ENCODE measurements at regions not wholly inside any gene's neighbourhood (a gene's known extent, or its start where the extent isn't known, plus 50 kb on each side); places are given as distances from the start of the nearest gene placed in this dataset.

DNA sequence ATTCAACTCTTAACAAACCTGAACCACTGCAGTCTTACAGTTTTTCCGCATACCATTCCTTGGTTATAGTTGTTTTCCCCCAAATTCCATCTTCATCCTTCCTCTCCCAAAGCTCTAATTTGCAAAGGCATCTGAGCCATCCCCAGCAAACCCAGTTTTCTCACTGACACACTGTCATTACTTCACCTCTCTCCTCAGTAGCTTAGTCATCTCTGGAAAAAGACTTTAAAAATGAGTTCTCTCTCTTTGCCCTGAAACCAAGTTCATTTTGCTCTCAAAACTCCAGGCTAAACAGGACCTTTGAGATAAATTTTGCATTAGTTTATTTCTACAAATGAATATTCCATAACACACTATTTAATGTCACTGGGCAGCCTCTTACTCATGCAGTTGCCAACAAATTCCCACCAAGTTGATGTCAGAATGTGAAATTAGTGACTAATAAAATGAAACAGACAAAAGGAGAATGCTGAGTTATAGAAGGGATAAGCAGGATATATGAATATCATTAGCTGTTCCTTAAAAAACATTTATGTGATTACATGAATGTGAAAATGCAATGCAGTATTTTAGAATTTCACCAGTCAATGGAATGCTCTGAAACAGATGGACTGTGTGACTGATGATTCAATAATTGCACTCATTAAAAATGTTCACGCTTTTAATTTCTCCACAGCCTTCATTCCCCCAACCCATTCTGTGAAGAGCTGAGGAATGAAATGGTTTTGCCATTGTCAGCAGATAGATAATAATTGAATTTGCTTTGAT is 107.4 kb upstream of the DMAC1 start:
- no peak for TF ChIP-seq CTCF (IDR thresholded peaks at IDR 0.05)
- TF ChIP-seq POLR2A (IDR thresholded peaks at IDR 0.05) = no peak
- TF ChIP-seq POLR2AphosphoS5 (IDR thresholded peaks at IDR 0.05) = no peak
- TF ChIP-seq EP300 (IDR thresholded peaks at IDR 0.05; ENCODE audit: low read depth) = no peak

Measured in transverse colon (tissue), 4 donors.